Left ventricle myocardium inferior (tissue), 1 donor: ENCODE measurements at regions not wholly inside any gene's neighbourhood (a gene's known extent, or its start where the extent isn't known, plus 50 kb on each side); places are given as distances from the start of the nearest gene placed in this dataset.

ENCODE experiments used
- DNase-seq: peaks from one replicate; pipeline ENCODE4 v3.0.0-alpha.2; 2020
- H3K27ac ChIP-seq: fragments of 200-600 bp; replicated peaks from 2 replicates; pipeline ENCODE4 v1.8.0; 2021
- H3K27me3 ChIP-seq: fragments of 200-600 bp; 2 replicates; pipeline ENCODE4 v1.8.0; 2021; ENCODE audit warnings: low read depth
- H3K36me3 ChIP-seq: fragments of 200-600 bp; 2 replicates; pipeline ENCODE4 v1.8.0; 2021
- H3K4me1 ChIP-seq: fragments of 200-600 bp; 2 replicates; pipeline ENCODE4 v1.8.0; 2021
- H3K4me3 ChIP-seq: fragments of 200-600 bp; 2 replicates; pipeline ENCODE4 v1.8.0; 2021; ENCODE audit warnings: mild to moderate bottlenecking, moderate library complexity
- H3K9me3 ChIP-seq: fragments of 200-600 bp; replicated peaks from 2 replicates; pipeline ENCODE4 v1.8.0; 2021
- CTCF ChIP-seq: fragments of 200-600 bp; IDR thresholded peaks from 2 replicates; pipeline ENCODE4 v1.8.0; 2021; ENCODE audit warnings: antibody characterized with exemption, mild to moderate bottlenecking, borderline replicate concordance
- intact Hi-C: fragments of 100-400 bp; cut with micrococcal nuclease; formaldehyde crosslinking; loops from one replicate; pipeline ENCODE4 v1.11.0; 2022
- donor health status: DM: no; HTN: yes; CAD: no; lungs with severe emphysema.

- H3K27ac ChIP-seq, result no peak overlapping the region
- H3K9me3 ChIP-seq, result no peaks in the 10 kb centered on the region
- H3K36me3 ChIP-seq, result no peaks in the 10 kb centered on the region
- intact Hi-C loops, result no loop called here
- H3K4me1 ChIP-seq, result peaks cover 12% of the 10 kb centered on the region
- no peak overlapping the region for H3K4me3 ChIP-seq
- H3K27me3 ChIP-seq, result no peaks in the 10 kb centered on the region
- DNase-seq, result no peak
- TF ChIP-seq CTCF, result no peak
Observed at GRCh38 chr10:36048780-36049179, 406.7 kb upstream of the FZD8 start.

GRCh38 chr10:36048236-36048635 is 406.1 kb upstream of the FZD8 start:
- peaks cover 12% of the 10 kb centered on the region for H3K4me1 ChIP-seq
- no peak for DNase-seq
- intact Hi-C loops, result no loop called here
- no peak for TF ChIP-seq CTCF
- H3K4me3 ChIP-seq, result no peak overlapping the region
- H3K27me3 ChIP-seq, result no peaks in the 10 kb centered on the region
- H3K9me3 ChIP-seq, result no peaks in the 10 kb centered on the region
- H3K27ac ChIP-seq, result no peak overlapping the region
- H3K36me3 ChIP-seq, result no peaks in the 10 kb centered on the region

GRCh38 chr10:36042135-36042534 is 400.0 kb upstream of the FZD8 start:
- no peak for DNase-seq
- Histone ChIP-seq H3K36me3 (no peaks in the 10 kb centered on the region), H3K4me1 (no peaks in the 10 kb centered on the region), H3K27me3 (no peaks in the 10 kb centered on the region), H3K9me3 (no peaks in the 10 kb centered on the region), H3K27ac (no peak overlapping the region), H3K4me3 (no peak overlapping the region)
- TF ChIP-seq CTCF, result no peak
- intact Hi-C loops, result no loop called here

- intact Hi-C loops, result no loop called here
- no peak for TF ChIP-seq CTCF
- Histone ChIP-seq H3K9me3 (no peaks in the 10 kb centered on the region), H3K36me3 (no peaks in the 10 kb centered on the region), H3K4me1 (no peaks in the 10 kb centered on the region), H3K27me3 (no peaks in the 10 kb centered on the region), H3K27ac (no peak overlapping the region), H3K4me3 (no peak overlapping the region)
- DNase-seq, result no peak
Observed at GRCh38 chr10:36038316-36038955, 396.3 kb upstream of the FZD8 start.

GRCh38 chr10:36036137-36036536 is 394.0 kb upstream of the FZD8 start:
- no peaks in the 10 kb centered on the region for H3K27me3 ChIP-seq
- H3K9me3 ChIP-seq, result no peaks in the 10 kb centered on the region
- no peak overlapping the region for H3K27ac ChIP-seq
- no peaks in the 10 kb centered on the region for H3K4me1 ChIP-seq
- no peak overlapping the region for H3K4me3 ChIP-seq
- TF ChIP-seq CTCF, result no peak
- intact Hi-C loops, result no loop called here
- no peaks in the 10 kb centered on the region for H3K36me3 ChIP-seq
- DNase-seq, result no peak
